ENCODE measurements at regions not wholly inside any gene's neighbourhood (a gene's known extent, or its start where the extent isn't known, plus 50 kb on each side); places are given as distances from the start of the nearest gene placed in this dataset.

GRCh38 chr15:69869291-69869690 is 228.4 kb downstream of the TLE3 start:
- no peak for TF ChIP-seq POLR2A (IDR thresholded peaks at IDR 0.05)
- TF ChIP-seq CTCF (IDR thresholded peaks at IDR 0.05) = no peak
- TF ChIP-seq POLR2AphosphoS5 (IDR thresholded peaks at IDR 0.05) = no peak
- TF ChIP-seq EP300 (IDR thresholded peaks at IDR 0.05) = no peak

Measured in gastroesophageal sphincter (tissue), 3 donors.